Thymus (tissue), 11 donors: ENCODE measurements at regions not wholly inside any gene's neighbourhood (a gene's known extent, or its start where the extent isn't known, plus 50 kb on each side); places are given as distances from the start of the nearest gene placed in this dataset.
"Not testable (repeated sequence)": the region's sequence is repeated elsewhere in the genome, so short reads cannot be mapped to it uniquely, and the experiment has no call there.

ENCODE experiments used
- DNase-seq, 9 donors: peaks; one replicate each; pipeline ENCODE4 v3.0.0-alpha.2; 2013; ENCODE audit warnings: low spot score in 9 of 9, low read depth in 6 of 9, missing footprints in 1 of 9
- H3K27ac ChIP-seq, 2 donors: one replicate each; pipeline ENCODE4 v1.5.1; 2013; ENCODE audit warnings: control low read depth in 1 of 2, low read depth in 1 of 2, low read length in 1 of 2, mild to moderate bottlenecking in 1 of 2, moderate library complexity in 1 of 2
- H3K27me3 ChIP-seq, 2 donors: one replicate each; pipeline ENCODE4 v1.5.1; 2013; ENCODE audit warnings: low read length in 1 of 2; ENCODE audit not compliant: control insufficient read depth in 2 of 2, insufficient read depth in 1 of 2
- H3K36me3 ChIP-seq, 2 donors: one replicate each; pipeline ENCODE4 v1.5.1; 2013; ENCODE audit warnings: low read length in 1 of 2, mild to moderate bottlenecking in 1 of 2, moderate library complexity in 1 of 2; ENCODE audit not compliant: control insufficient read depth in 2 of 2, insufficient read depth in 2 of 2
- H3K4me1 ChIP-seq, 2 donors: one replicate each; pipeline ENCODE4 v1.5.1; 2013; ENCODE audit warnings: low read length in 2 of 2; ENCODE audit not compliant: control insufficient read depth in 2 of 2, insufficient read depth in 2 of 2
- H3K4me3 ChIP-seq, 2 donors: one replicate each; pipeline ENCODE4 v1.5.1; 2013; ENCODE audit warnings: low read length in 2 of 2, control low read depth in 1 of 2, mild to moderate bottlenecking in 1 of 2
- H3K9me3 ChIP-seq, 2 donors: one replicate each; pipeline ENCODE4 v1.5.1; 2013; ENCODE audit warnings: low read length in 1 of 2, mild to moderate bottlenecking in 1 of 2; ENCODE audit not compliant: control insufficient read depth in 2 of 2, insufficient read depth in 1 of 2
- WGBS: extraction: QIAGEN DNeasy Blood & Tissue Kit; methylation state at CpG from one replicate; pipeline ENCODE4 v1.1.7; 2013; 5-methylcytosine and 5-hydroxymethylcytosine counted together
- donor health status: healthy.

- no peak overlapping the region for H3K27ac ChIP-seq
- no peak overlapping the region for H3K4me3 ChIP-seq
- DNase-seq: no peak
- H3K27me3 ChIP-seq: no peaks in the 10 kb centered on the region
- WGBS: 97% methylated on average over 6 of the region's 6 CpGs
- H3K9me3 ChIP-seq: no peaks in the 10 kb centered on the region
- H3K4me1 ChIP-seq: peaks cover 0 to 17% of the 10 kb centered on the region in 2 donors
- no peaks in the 10 kb centered on the region for H3K36me3 ChIP-seq
Measured at GRCh38 chr4:184900184-184900583, 74.4 kb upstream of the ACSL1 start.

- Histone ChIP-seq H3K27ac (no peak overlapping the region), H3K36me3 (no peaks in the 10 kb centered on the region), H3K4me3 (no peak overlapping the region), H3K4me1 (peaks cover 0 to 17% of the 10 kb centered on the region in 2 donors), H3K27me3 (no peaks in the 10 kb centered on the region), H3K9me3 (no peaks in the 10 kb centered on the region)
- WGBS: 94% methylated on average over 2 of the region's 2 CpGs
- no peak for DNase-seq
Measured at GRCh38 chr4:184902550-184902949, 76.8 kb upstream of the ACSL1 start.

DNA sequence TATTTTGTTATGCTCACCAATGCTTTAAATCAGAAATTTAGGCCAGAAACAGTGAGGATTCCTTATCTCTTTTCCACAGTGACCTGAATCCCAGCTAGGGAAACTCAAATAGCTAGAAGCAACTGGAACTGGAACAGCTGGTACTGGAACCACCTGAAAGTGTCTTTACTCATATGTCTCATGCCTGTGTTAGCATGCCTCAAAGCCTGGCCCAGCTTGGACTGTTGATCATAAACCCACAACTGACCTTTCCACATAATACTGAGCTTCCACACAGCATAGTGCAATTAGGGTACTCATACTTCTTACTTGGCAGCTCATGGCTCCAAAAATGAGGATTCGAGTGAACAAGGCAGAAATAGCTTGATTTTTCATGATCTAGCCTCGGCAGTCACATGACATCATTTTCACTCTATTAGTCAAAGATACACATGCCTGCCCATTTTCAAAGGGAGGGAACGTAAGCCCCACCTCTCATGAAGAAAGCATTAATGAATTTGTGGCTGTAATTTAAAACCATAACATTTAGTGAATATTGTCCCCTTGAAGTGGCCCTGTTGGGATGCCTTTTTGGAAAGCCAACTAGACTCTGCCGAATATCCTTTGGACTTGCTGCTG, 80.8 kb upstream of the ACSL1 start:
- DNase-seq: no peak
- WGBS: 81% methylated on average over 4 of the region's 4 CpGs
- no peak overlapping the region for H3K4me3 ChIP-seq
- H3K27me3 ChIP-seq: no peaks in the 10 kb centered on the region
- H3K9me3 ChIP-seq: peaks cover 0 to under 1% of the 10 kb centered on the region in 2 donors
- no peaks in the 10 kb centered on the region for H3K4me1 ChIP-seq
- no peak overlapping the region for H3K27ac ChIP-seq
- H3K36me3 ChIP-seq: no peaks in the 10 kb centered on the region

DNA sequence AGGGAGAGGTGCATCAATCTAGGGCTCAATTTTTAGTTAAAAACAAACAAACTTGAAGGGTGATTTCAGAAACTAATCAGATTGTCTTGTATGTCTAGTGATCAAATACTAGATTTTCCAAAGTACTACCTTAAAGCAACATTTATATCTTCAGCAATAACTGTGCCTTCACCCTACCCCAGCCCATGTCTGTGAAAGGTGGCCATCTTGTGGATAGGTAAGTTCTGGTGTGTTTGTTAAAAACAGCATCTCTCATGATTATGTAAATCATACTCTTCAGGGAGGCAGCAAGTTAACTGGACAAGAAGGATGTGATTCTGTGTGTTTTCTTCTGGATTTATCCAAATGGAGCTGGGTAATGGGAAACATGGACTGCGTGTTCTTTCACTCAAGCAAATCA, 81.4 kb upstream of the ACSL1 start:
- DNase-seq: no peak
- WGBS: 100% methylated on average over 1 of the region's 1 CpG
- H3K4me1 ChIP-seq: no peaks in the 10 kb centered on the region

GRCh38 chr4:184907810-184908209, 82.0 kb upstream of the ACSL1 start:
- Histone ChIP-seq H3K27ac (no peak overlapping the region), H3K9me3 (peaks cover 1 to 11% of the 10 kb centered on the region in 2 donors), H3K27me3 (no peaks in the 10 kb centered on the region), H3K4me1 (no peaks in the 10 kb centered on the region), H3K36me3 (no peaks in the 10 kb centered on the region), H3K4me3 (no peak overlapping the region)
- DNase-seq: no peak

More for the DNA sequence above, 81.4 kb upstream of the ACSL1 start:
- no peak overlapping the region for H3K4me3 ChIP-seq
- H3K9me3 ChIP-seq: peaks cover 1 to 5% of the 10 kb centered on the region in 2 donors
- no peak overlapping the region for H3K27ac ChIP-seq
- H3K36me3 ChIP-seq: no peaks in the 10 kb centered on the region
- H3K27me3 ChIP-seq: no peaks in the 10 kb centered on the region

DNA sequence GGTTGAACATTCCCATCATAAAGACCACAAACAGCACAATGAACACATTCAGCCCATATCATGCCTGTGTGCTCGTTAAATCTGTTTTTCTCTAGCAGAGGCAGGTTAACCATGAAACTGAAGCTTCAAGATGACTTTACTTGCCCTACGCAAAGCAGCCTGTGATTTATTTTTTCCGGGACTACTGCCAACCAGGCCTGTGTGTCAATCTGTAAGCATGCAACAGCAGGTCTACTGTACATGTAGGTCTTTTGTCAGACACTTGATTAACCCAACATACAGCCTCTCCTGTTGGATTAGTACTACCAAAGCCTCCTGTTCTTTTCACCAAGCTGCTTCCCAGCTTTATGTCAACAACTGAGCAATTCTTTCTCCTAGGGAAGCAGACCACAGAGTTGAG, 85.5 kb upstream of the ACSL1 start:
- Histone ChIP-seq H3K9me3 (peaks cover 1 to 17% of the 10 kb centered on the region in 2 donors), H3K4me1 (no peaks in the 10 kb centered on the region), H3K36me3 (no peaks in the 10 kb centered on the region), H3K27me3 (no peaks in the 10 kb centered on the region), H3K27ac (no peak overlapping the region), H3K4me3 (no peak overlapping the region)
- WGBS: 90% methylated on average over 3 of the region's 3 CpGs
- no peak for DNase-seq

- Histone ChIP-seq H3K27me3 (no peaks in the 10 kb centered on the region), H3K27ac (no peak overlapping the region), H3K4me3 (no peak overlapping the region), H3K4me1 (no peaks in the 10 kb centered on the region), H3K9me3 (peaks cover 1 to 17% of the 10 kb centered on the region in 2 donors), H3K36me3 (no peaks in the 10 kb centered on the region)
- DNase-seq: no peak
- 89% methylated on average over 1 of the region's 1 CpG for WGBS
Measured at GRCh38 chr4:184913356-184914143, 87.8 kb upstream of the ACSL1 start.

DNA sequence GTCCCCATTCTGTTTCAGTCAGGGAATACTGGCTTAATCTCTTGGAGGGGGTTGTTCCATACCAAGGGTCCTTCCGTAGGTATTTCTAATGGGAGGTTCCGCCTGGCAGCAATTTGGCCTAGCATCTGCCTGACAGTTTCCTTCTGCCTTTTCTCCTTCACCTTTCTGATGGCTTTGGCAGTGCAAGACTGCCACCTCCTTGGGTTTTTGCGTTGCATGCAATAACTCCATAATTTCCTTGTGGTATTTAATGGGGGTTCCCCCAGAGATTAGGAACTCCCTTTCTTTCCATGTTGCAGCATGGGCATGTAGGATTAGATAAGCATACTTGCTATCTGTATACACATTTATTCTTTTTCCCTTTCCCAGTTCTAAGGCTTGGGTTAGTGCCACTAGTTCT, 93.0 kb upstream of the ACSL1 start:
- H3K4me1 ChIP-seq, H3K36me3 ChIP-seq, H3K4me3 ChIP-seq, DNase-seq, H3K9me3 ChIP-seq, H3K27me3 ChIP-seq, H3K27ac ChIP-seq: not testable (repeated sequence)
- 97% methylated on average over 3 of the region's 3 CpGs for WGBS

DNA sequence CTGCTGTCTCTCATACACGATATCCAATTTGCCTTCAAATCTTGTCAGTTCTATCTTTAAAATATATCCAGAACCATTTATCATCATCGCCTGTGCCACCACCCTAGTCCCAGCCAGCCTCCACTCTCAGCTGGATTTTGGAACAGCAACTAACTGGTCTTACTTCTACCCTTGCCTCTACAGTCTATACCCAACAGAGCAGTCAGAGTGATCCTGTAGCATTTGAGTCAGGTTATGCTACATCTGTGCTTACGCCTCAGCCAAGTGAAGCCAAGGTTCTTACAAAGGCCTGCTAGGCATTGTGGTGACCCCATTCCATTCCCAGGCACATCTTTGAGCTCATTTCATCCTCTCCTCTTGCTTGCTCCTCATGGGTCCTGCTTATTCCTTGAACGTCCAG, 95.7 kb upstream of the ACSL1 start:
- WGBS: over 99% methylated on average over 4 of the region's 4 CpGs
- Histone ChIP-seq H3K4me1 (no peaks in the 10 kb centered on the region), H3K27ac (no peak overlapping the region), H3K36me3 (no peaks in the 10 kb centered on the region), H3K4me3 (no peak overlapping the region), H3K9me3 (no peaks in the 10 kb centered on the region), H3K27me3 (no peaks in the 10 kb centered on the region)
- DNase-seq: no peak
